Osteoblast (primary cell): ENCODE measurements at regions not wholly inside any gene's neighbourhood (a gene's known extent, or its start where the extent isn't known, plus 50 kb on each side); places are given as distances from the start of the nearest gene placed in this dataset.

Experiments used
- DNase-seq: peaks from one replicate; pipeline ENCODE4 v3.0.0; 2011; ENCODE audit warnings: low spot score, mixed read lengths; ENCODE audit not compliant: insufficient read length; ENCODE audit errors: missing footprints
- H2AFZ ChIP-seq: 2 replicates; pipeline ENCODE4 v1.6.0; 2011; ENCODE audit warnings: mild to moderate bottlenecking, low read length
- H3K27ac ChIP-seq: 2 replicates; pipeline ENCODE4 v1.5.1; 2011; ENCODE audit warnings: mild to moderate bottlenecking, low read depth, low read length, moderate library complexity
- H3K27me3 ChIP-seq: 2 replicates; pipeline ENCODE4 v1.6.0; 2012; ENCODE audit warnings: mild to moderate bottlenecking, control low read depth, inconsistent platforms, low read length, moderate library complexity; ENCODE audit not compliant: insufficient read depth
- H3K36me3 ChIP-seq: 2 replicates; pipeline ENCODE4 v1.5.1; 2011; ENCODE audit warnings: mild to moderate bottlenecking, low read length, control low read depth, moderate library complexity; ENCODE audit not compliant: insufficient read depth
- H3K4me1 ChIP-seq: 2 replicates; pipeline ENCODE4 v1.5.1; 2011; ENCODE audit warnings: mild to moderate bottlenecking, low read length, control low read depth, moderate library complexity; ENCODE audit not compliant: insufficient read depth
- H3K4me2 ChIP-seq: 2 replicates; pipeline ENCODE4 v1.6.0; 2011; ENCODE audit warnings: mild to moderate bottlenecking, low read length; ENCODE audit not compliant: insufficient read depth
- H3K4me3 ChIP-seq: fragments of 200-600 bp; sonication (generic); 3 replicates; pipeline ENCODE4 v1.5.1; 2012; ENCODE audit warnings: mild to moderate bottlenecking, low read length, inconsistent platforms; ENCODE audit not compliant: insufficient read depth
- H3K79me2 ChIP-seq: 2 replicates; pipeline ENCODE4 v1.6.0; 2012; ENCODE audit warnings: mild to moderate bottlenecking, low read length, control low read depth, inconsistent platforms; ENCODE audit not compliant: insufficient read depth
- H3K9me3 ChIP-seq: 2 replicates; pipeline ENCODE4 v1.5.1; 2011; ENCODE audit warnings: low read depth, low read length, control low read depth
- H4K20me1 ChIP-seq: 2 replicates; pipeline ENCODE4 v1.6.0; 2012; ENCODE audit warnings: mild to moderate bottlenecking, low read length, control low read depth; ENCODE audit not compliant: insufficient read depth
- CTCF ChIP-seq: IDR thresholded peaks from 2 replicates; pipeline ENCODE4 v1.5.1; 2011; ENCODE audit warnings: mild to moderate bottlenecking, low read depth, low read length, moderate library complexity; ENCODE audit errors: extremely low read depth

- TF ChIP-seq CTCF, result no peak
- DNase-seq, result no peak
- Histone ChIP-seq H3K4me2 (no peak overlapping the region), H3K9me3 (no peaks in the 10 kb centered on the region), H3K27me3 (no peaks in the 10 kb centered on the region), H2AFZ (no peak overlapping the region), H3K36me3 (no peaks in the 10 kb centered on the region), H4K20me1 (no peaks in the 10 kb centered on the region), H3K4me3 (no peak overlapping the region), H3K79me2 (no peaks in the 10 kb centered on the region), H3K4me1 (no peaks in the 10 kb centered on the region), H3K27ac (no peak overlapping the region)
Measured at GRCh38 chr5:87007737-87008136, 259.9 kb upstream of the RASA1 start.

- H3K4me3 ChIP-seq, result no peak overlapping the region
- TF ChIP-seq CTCF, result no peak
- H3K27ac ChIP-seq, result no peak overlapping the region
- H3K79me2 ChIP-seq, result no peaks in the 10 kb centered on the region
- no peaks in the 10 kb centered on the region for H3K9me3 ChIP-seq
- peak; percentile 69 for DNase-seq
- no peak overlapping the region for H2AFZ ChIP-seq
- no peaks in the 10 kb centered on the region for H4K20me1 ChIP-seq
- H3K4me1 ChIP-seq, result no peaks in the 10 kb centered on the region
- H3K36me3 ChIP-seq, result no peaks in the 10 kb centered on the region
- H3K27me3 ChIP-seq, result no peaks in the 10 kb centered on the region
- H3K4me2 ChIP-seq, result no peak overlapping the region
Measured at GRCh38 chr5:87008751-87009560, 258.7 kb upstream of the RASA1 start.

- no peak overlapping the region for H3K27ac ChIP-seq
Measured at GRCh38 chr5:87010736-87011135, 256.9 kb upstream of the RASA1 start.

GRCh38 chr5:87015901-87016300 is 251.8 kb upstream of the RASA1 start:
- Histone ChIP-seq H2AFZ (no peak overlapping the region), H3K4me1 (peaks cover 11% of the 10 kb centered on the region), H4K20me1 (no peaks in the 10 kb centered on the region), H3K27me3 (no peaks in the 10 kb centered on the region), H3K4me3 (no peak overlapping the region), H3K79me2 (no peaks in the 10 kb centered on the region), H3K27ac (no peak overlapping the region), H3K9me3 (no peaks in the 10 kb centered on the region), H3K4me2 (no peak overlapping the region), H3K36me3 (no peaks in the 10 kb centered on the region)
- DNase-seq, result no peak
- no peak for TF ChIP-seq CTCF

More at GRCh38 chr5:87010736-87011135, 256.9 kb upstream of the RASA1 start:
- Histone ChIP-seq H4K20me1 (no peaks in the 10 kb centered on the region), H3K4me3 (no peak overlapping the region), H2AFZ (peak overlapping the region; percentile 72), H3K27me3 (no peaks in the 10 kb centered on the region), H3K4me2 (no peak overlapping the region), H3K4me1 (peaks cover 3% of the 10 kb centered on the region), H3K36me3 (no peaks in the 10 kb centered on the region), H3K9me3 (no peaks in the 10 kb centered on the region), H3K79me2 (no peaks in the 10 kb centered on the region)
- TF ChIP-seq CTCF, result no peak
- DNase-seq, result no peak
